Peyer's patch (tissue), 4 donors: ENCODE measurements at regions not wholly inside any gene's neighbourhood (a gene's known extent, or its start where the extent isn't known, plus 50 kb on each side); places are given as distances from the start of the nearest gene placed in this dataset.

Experiments used
- DNase-seq, 3 donors: peaks; one replicate each; pipeline ENCODE4 v3.0.0-alpha.2; 2017 to 2019
- H3K27ac ChIP-seq, 4 donors: fragments of 200-600 bp; sonication (generic); one replicate each; pipeline ENCODE4 v1.5.1; 2016 to 2019
- H3K27me3 ChIP-seq, 2 donors: fragments of 200-600 bp; sonication (generic); one replicate each; pipeline ENCODE4 v1.5.1; 2019
- H3K36me3 ChIP-seq, 3 donors: fragments of 200-600 bp; sonication (generic); one replicate each; pipeline ENCODE4 v1.5.1; 2016 to 2019
- H3K4me1 ChIP-seq, 4 donors: fragments of 200-600 bp; sonication (generic); one replicate each; pipeline ENCODE4 v1.5.1; 2016 to 2019
- H3K4me3 ChIP-seq, 4 donors: fragments of 200-600 bp; sonication (generic); 1 replicate in 3 of 4; 2 replicates in 1 of 4; pipeline ENCODE4 v1.5.1; 2016 to 2019; ENCODE audit warnings: mild to moderate bottlenecking in 1 of 4
- H3K9me3 ChIP-seq, 4 donors: fragments of 200-600 bp; sonication (generic); one replicate each; pipeline ENCODE4 v1.5.1; 2016 to 2019; ENCODE audit warnings: mild to moderate bottlenecking in 1 of 4
- POLR2A ChIP-seq, 2 donors: fragments of 450-650 bp; IDR thresholded peaks; one replicate each; pipeline ENCODE4 v1.5.1; 2017; ENCODE audit warnings: antibody characterized with exemption in 2 of 2, mild to moderate bottlenecking in 2 of 2, moderate library complexity in 2 of 2
- TF ChIP-seq, protein P1 (sequence below), 6 experiments: fragments of 450-650 bp in 4 of 6; fragments of 200-600 bp in 2 of 6; sonication (generic) in 1 of 6; IDR thresholded peaks; one replicate each; pipeline ENCODE4 v1.5.1; 2017 to 2019; ENCODE audit warnings: antibody characterized with exemption in 6 of 6, mild to moderate bottlenecking in 3 of 6, moderate library complexity in 1 of 6

DNA sequence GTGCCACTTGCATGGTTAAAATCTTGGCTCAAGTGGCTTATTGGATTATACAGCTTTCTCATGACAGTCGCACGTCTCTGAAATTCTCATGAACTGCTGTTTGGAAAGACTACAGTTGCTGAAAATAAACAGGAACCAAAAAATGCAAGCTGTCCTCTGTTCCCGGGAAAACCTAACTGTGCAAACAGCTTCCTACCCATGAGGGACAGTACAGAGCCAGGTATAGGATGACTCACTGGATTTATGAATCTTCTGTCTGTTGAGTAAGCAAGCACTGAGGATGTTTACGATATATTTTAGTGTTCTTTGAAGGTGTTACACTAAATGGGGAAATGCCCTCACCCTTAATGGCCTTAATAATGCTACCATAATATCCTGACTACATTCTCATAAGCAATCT lies 380.3 kb upstream of the TNC start:
- no peak for DNase-seq
- no peaks in the 10 kb centered on the region for H3K27me3 ChIP-seq
- peak overlapping the region in 1 of 4 donors; percentile 19 for H3K27ac ChIP-seq
- H3K4me3 ChIP-seq: no peak overlapping the region
- TF ChIP-seq POLR2A (IDR thresholded peaks at IDR 0.05): no peak
- TF ChIP-seq, protein P1, sequence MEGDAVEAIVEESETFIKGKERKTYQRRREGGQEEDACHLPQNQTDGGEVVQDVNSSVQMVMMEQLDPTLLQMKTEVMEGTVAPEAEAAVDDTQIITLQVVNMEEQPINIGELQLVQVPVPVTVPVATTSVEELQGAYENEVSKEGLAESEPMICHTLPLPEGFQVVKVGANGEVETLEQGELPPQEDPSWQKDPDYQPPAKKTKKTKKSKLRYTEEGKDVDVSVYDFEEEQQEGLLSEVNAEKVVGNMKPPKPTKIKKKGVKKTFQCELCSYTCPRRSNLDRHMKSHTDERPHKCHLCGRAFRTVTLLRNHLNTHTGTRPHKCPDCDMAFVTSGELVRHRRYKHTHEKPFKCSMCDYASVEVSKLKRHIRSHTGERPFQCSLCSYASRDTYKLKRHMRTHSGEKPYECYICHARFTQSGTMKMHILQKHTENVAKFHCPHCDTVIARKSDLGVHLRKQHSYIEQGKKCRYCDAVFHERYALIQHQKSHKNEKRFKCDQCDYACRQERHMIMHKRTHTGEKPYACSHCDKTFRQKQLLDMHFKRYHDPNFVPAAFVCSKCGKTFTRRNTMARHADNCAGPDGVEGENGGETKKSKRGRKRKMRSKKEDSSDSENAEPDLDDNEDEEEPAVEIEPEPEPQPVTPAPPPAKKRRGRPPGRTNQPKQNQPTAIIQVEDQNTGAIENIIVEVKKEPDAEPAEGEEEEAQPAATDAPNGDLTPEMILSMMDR (IDR thresholded peaks at IDR 0.05): peak in 2 of 6 experiments; percentile 17 to 26
- H3K9me3 ChIP-seq: no peaks in the 10 kb centered on the region
- no peaks in the 10 kb centered on the region for H3K36me3 ChIP-seq
- peaks cover 0 to 6% (median 0%) of the 10 kb centered on the region in 4 donors for H3K4me1 ChIP-seq

DNA sequence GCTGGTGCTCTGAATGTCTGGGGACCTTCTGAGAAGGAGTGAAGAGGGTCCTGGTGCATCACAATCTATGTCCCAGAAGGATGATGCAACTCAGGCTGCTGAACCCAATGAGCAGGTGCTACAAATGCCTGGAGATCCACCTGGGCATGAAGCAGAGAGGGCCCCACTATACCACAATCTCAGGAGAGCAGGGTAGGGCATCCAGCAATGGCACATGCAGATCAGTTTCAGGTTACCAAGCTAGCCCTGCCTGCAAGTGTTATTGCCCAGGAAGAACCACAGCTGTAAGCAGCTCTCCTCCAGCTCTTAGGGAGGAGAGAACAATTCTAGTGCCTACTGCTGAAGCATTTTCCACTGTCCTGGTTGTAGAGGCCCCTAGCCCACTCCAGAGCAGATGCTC lies 389.2 kb upstream of the TNC start:
- H3K4me1 ChIP-seq: no peaks in the 10 kb centered on the region
- H3K27ac ChIP-seq: no peak overlapping the region
- H3K9me3 ChIP-seq: no peaks in the 10 kb centered on the region
- no peaks in the 10 kb centered on the region for H3K27me3 ChIP-seq
- no peaks in the 10 kb centered on the region for H3K36me3 ChIP-seq
- TF ChIP-seq, protein P1 (IDR thresholded peaks at IDR 0.05): no peak
- TF ChIP-seq POLR2A (IDR thresholded peaks at IDR 0.05): no peak
- no peak for DNase-seq
- H3K4me3 ChIP-seq: no peak overlapping the region

DNA sequence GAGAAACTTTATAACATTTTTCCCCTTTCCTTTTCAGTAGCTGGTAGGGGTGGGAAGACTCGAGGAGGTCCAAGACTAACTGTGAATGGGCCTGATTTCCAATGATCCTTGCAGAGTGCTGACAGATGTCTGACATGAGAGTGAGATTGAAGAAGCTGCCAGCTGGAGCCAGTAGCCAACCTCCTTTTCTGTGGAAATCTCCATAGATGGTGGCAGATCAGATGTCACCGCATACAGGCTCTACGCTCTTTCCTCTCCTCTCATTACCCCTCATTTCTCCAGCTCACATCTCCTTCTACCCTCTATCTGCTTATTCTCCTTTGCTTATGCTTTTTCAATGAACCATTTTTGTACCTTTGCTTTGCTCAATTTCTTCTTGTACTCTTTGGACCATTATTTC lies 395.2 kb upstream of the TNC start:
- Histone ChIP-seq H3K27me3 (no peaks in the 10 kb centered on the region), H3K9me3 (no peaks in the 10 kb centered on the region), H3K27ac (no peak overlapping the region), H3K4me3 (no peak overlapping the region), H3K36me3 (no peaks in the 10 kb centered on the region), H3K4me1 (no peaks in the 10 kb centered on the region)
- no peak for DNase-seq
- TF ChIP-seq POLR2A (IDR thresholded peaks at IDR 0.05): no peak
- TF ChIP-seq, protein P1 (IDR thresholded peaks at IDR 0.05): no peak

DNA sequence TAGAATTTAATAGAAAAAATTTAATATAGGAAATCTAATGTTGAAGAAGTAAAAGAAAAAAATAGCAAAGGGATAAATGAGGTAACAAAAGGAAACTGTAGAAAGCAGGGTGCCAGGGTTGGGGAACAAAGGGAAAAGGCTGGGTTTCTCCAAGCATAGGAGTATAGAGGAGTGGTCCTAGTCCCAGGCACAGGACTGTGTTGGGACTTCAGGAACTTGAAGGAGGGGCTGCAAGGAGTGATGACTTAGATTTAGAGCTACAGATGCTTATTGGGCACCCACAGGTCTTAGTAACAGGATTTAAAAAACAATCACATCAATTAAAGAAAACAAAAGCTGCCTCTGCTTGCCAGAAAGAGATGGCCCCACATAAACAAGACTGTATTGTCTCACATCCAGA lies 396.5 kb upstream of the TNC start:
- Histone ChIP-seq H3K27ac (no peak overlapping the region), H3K4me3 (no peak overlapping the region), H3K27me3 (no peaks in the 10 kb centered on the region), H3K4me1 (no peaks in the 10 kb centered on the region), H3K36me3 (no peaks in the 10 kb centered on the region), H3K9me3 (no peaks in the 10 kb centered on the region)
- TF ChIP-seq, protein P1 (IDR thresholded peaks at IDR 0.05): no peak
- no peak for TF ChIP-seq POLR2A (IDR thresholded peaks at IDR 0.05)
- DNase-seq: no peak

DNA sequence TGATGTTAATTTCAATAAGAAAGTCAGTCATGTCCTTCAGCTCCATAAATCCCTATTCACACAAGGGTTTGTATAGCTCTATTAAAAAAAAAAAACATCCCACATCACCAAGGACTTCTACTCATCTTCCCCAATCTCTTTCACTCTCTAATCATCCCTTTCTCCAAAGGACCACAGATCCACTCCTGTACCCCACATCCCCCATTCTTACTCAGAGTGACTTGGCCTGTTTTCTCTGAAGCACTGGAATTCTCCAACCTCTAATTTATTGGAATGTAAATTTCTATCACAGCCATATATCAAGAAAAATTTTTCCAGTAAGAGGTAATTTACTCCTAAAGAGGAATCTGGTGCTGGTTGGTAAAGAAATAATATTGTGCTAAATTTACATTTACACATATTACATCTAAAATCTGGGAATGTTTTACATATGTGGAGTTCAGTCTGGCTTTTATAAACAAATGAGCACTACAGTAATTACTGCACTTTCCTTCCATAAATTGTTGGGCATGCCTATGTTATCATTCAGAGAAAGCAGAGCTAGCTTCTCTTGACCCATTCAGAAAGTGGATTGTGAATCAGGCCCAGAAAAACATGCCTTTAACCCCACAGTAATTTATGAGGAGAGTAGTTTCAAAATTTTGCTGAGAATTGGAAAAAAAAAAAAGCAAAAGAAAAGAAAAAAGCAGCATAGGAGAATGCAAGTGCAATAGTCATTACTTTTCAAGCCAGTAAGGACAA lies 399.5 kb upstream of the TNC start:
- Histone ChIP-seq H3K36me3 (no peaks in the 10 kb centered on the region), H3K4me1 (no peaks in the 10 kb centered on the region), H3K4me3 (no peak overlapping the region), H3K9me3 (no peaks in the 10 kb centered on the region), H3K27me3 (no peaks in the 10 kb centered on the region), H3K27ac (no peak overlapping the region)
- no peak for DNase-seq
- no peak for TF ChIP-seq POLR2A (IDR thresholded peaks at IDR 0.05)
- TF ChIP-seq, protein P1 (IDR thresholded peaks at IDR 0.05): no peak
